ENCODE measurements at regions not wholly inside any gene's neighbourhood (a gene's known extent, or its start where the extent isn't known, plus 50 kb on each side); places are given as distances from the start of the nearest gene placed in this dataset.
"Not testable (repeated sequence)": the region's sequence is repeated elsewhere in the genome, so short reads cannot be mapped to it uniquely, and the experiment has no call there.

- H3K27me3 ChIP-seq (ENCODE audit: control insufficient read depth in 1 of 2, insufficient read depth in 2 of 2, low read length in 2 of 2); H3K4me3 Mint-ChIP-seq; intact Hi-C loops (cut with DNase I, micrococcal nuclease); CTCF ChIA-PET; H3K27ac Mint-ChIP-seq; POLR2A ChIA-PET; H3K36me3 Mint-ChIP-seq (ENCODE audit: low read depth); DNase-seq; H3K4me1 Mint-ChIP-seq (ENCODE audit: low read depth); H3K4me1 ChIP-seq (ENCODE audit: insufficient read depth, low read length); H3K27ac ChIP-seq (ENCODE audit: low read depth in 1 of 2, low read length in 2 of 2); H3K36me3 ChIP-seq (ENCODE audit: insufficient read depth, low read length); ATAC-seq (ENCODE audit: poor library complexity); H3K4me3 ChIP-seq (ENCODE audit: low read length): not testable (repeated sequence)
- peaks cover 21% of the 10 kb centered on the region for H3K27me3 Mint-ChIP-seq
- H3K9me3 ChIP-seq (ENCODE audit: control insufficient read depth in 1 of 2, insufficient read depth in 1 of 2, low read length in 2 of 2): peaks cover 0 to 12% of the 10 kb centered on the region in 2 experiments
- peaks cover 13% of the 10 kb centered on the region for H3K9me3 Mint-ChIP-seq
Observed at GRCh38 chr21:9004815-9005518, 1516.4 kb upstream of the TPTE start.

- H3K36me3 Mint-ChIP-seq (ENCODE audit: low read depth); H3K4me1 ChIP-seq (ENCODE audit: insufficient read depth, low read length); CTCF ChIA-PET; POLR2A ChIA-PET; H3K36me3 ChIP-seq (ENCODE audit: insufficient read depth, low read length); intact Hi-C loops (cut with DNase I, micrococcal nuclease); H3K4me3 ChIP-seq (ENCODE audit: low read length); ATAC-seq (ENCODE audit: poor library complexity); H3K4me1 Mint-ChIP-seq (ENCODE audit: low read depth); H3K27ac Mint-ChIP-seq; H3K9me3 Mint-ChIP-seq; H3K27me3 ChIP-seq (ENCODE audit: control insufficient read depth in 1 of 2, insufficient read depth in 2 of 2, low read length in 2 of 2); DNase-seq; H3K27ac ChIP-seq (ENCODE audit: low read depth in 1 of 2, low read length in 2 of 2); H3K4me3 Mint-ChIP-seq: not testable (repeated sequence)
- peaks cover 0 to 12% of the 10 kb centered on the region in 2 experiments for H3K9me3 ChIP-seq (ENCODE audit: control insufficient read depth in 1 of 2, insufficient read depth in 1 of 2, low read length in 2 of 2)
- H3K27me3 Mint-ChIP-seq: peaks cover 21% of the 10 kb centered on the region
Observed at GRCh38 chr21:9005671-9006070, 1515.7 kb upstream of the TPTE start.

DNA sequence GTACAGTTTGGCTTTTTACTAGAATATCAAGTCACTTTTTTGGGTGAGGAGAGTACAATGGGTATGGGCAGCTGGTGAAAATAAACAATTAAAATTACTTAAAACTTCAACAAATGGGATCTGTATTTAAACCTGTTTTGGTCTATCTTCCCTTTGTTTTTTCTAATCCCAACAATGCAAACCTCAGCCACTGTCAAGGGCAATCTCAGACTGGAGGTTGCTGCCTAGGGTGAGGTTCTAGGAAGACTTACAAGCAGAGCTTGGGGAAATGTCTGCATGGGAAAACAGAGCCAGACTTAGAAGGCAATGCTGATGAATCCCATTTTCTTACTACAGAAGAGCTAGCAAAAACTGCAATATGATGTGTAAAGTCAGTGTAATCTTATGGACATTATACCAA, 1515.3 kb upstream of the TPTE start:
- H3K4me3 Mint-ChIP-seq; H3K27ac ChIP-seq (ENCODE audit: low read depth in 1 of 2, low read length in 2 of 2); intact Hi-C loops (cut with DNase I, micrococcal nuclease); H3K27me3 ChIP-seq (ENCODE audit: control insufficient read depth in 1 of 2, insufficient read depth in 2 of 2, low read length in 2 of 2); H3K36me3 Mint-ChIP-seq (ENCODE audit: low read depth); CTCF ChIA-PET; H3K4me3 ChIP-seq (ENCODE audit: low read length); H3K9me3 Mint-ChIP-seq; ATAC-seq (ENCODE audit: poor library complexity); H3K4me1 Mint-ChIP-seq (ENCODE audit: low read depth); H3K4me1 ChIP-seq (ENCODE audit: insufficient read depth, low read length); H3K36me3 ChIP-seq (ENCODE audit: insufficient read depth, low read length); H3K27ac Mint-ChIP-seq; DNase-seq; POLR2A ChIA-PET: not testable (repeated sequence)
- peaks cover 25% of the 10 kb centered on the region for H3K27me3 Mint-ChIP-seq
- H3K9me3 ChIP-seq (ENCODE audit: control insufficient read depth in 1 of 2, insufficient read depth in 1 of 2, low read length in 2 of 2): peaks cover 0 to 12% of the 10 kb centered on the region in 2 experiments

GRCh38 chr21:9006553-9007323, 1514.6 kb upstream of the TPTE start:
- intact Hi-C loops (cut with DNase I, micrococcal nuclease); H3K4me1 ChIP-seq (ENCODE audit: insufficient read depth, low read length); H3K9me3 Mint-ChIP-seq; H3K4me1 Mint-ChIP-seq (ENCODE audit: low read depth); H3K27ac ChIP-seq (ENCODE audit: low read depth in 1 of 2, low read length in 2 of 2); H3K27ac Mint-ChIP-seq; H3K27me3 ChIP-seq (ENCODE audit: control insufficient read depth in 1 of 2, insufficient read depth in 2 of 2, low read length in 2 of 2); H3K4me3 ChIP-seq (ENCODE audit: low read length); POLR2A ChIA-PET; CTCF ChIA-PET; DNase-seq; H3K4me3 Mint-ChIP-seq; ATAC-seq (ENCODE audit: poor library complexity); H3K36me3 Mint-ChIP-seq (ENCODE audit: low read depth); H3K36me3 ChIP-seq (ENCODE audit: insufficient read depth, low read length): not testable (repeated sequence)
- peaks cover 0 to 12% of the 10 kb centered on the region in 2 experiments for H3K9me3 ChIP-seq (ENCODE audit: control insufficient read depth in 1 of 2, insufficient read depth in 1 of 2, low read length in 2 of 2)
- peaks cover 25% of the 10 kb centered on the region for H3K27me3 Mint-ChIP-seq

DNA sequence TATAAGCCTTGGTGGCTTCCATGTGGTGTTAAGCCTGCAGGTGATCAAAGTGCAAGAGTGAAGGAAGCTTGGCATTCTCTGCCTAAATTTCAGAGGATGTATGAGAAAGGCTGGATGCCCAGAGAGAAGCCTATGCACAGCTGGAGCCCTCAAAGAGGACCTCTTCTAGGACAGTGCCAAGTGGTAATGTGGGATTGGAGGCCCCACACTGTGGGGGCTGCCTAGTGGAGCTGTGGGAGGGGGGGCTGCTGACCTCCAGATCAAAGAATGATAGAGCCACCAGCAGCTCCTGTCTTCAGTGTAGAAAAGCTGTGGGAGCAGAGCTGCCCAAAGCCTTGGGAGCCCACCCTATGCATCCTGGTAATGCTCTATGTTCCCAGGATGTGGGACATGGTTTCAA, 1512.7 kb upstream of the TPTE start:
- Histone ChIP-seq H3K27me3 (ENCODE audit: control insufficient read depth in 1 of 2, insufficient read depth in 2 of 2, low read length in 2 of 2) (peaks cover 0 to 8% of the 10 kb centered on the region in 2 experiments), H3K4me1 (ENCODE audit: insufficient read depth, low read length) (no peaks in the 10 kb centered on the region), H3K9me3 (ENCODE audit: control insufficient read depth in 1 of 2, insufficient read depth in 1 of 2, low read length in 2 of 2) (peaks cover 0 to 7% of the 10 kb centered on the region in 2 experiments), H3K27ac (ENCODE audit: low read depth in 1 of 2, low read length in 2 of 2) (no peak overlapping the region), H3K36me3 (ENCODE audit: insufficient read depth, low read length) (no peaks in the 10 kb centered on the region), H3K4me3 (ENCODE audit: low read length) (no peak overlapping the region)
- H3K9me3 Mint-ChIP-seq: peaks cover 8% of the 10 kb centered on the region
- ATAC-seq (ENCODE audit: poor library complexity) (no peak), DNase-seq (no peak)
- H3K4me3 Mint-ChIP-seq: no peak overlapping the region
- H3K4me1 Mint-ChIP-seq (ENCODE audit: low read depth): no peaks in the 10 kb centered on the region
- CTCF ChIA-PET: no interaction called here
- H3K27ac Mint-ChIP-seq: no peak overlapping the region
- POLR2A ChIA-PET: no interaction called here
- intact Hi-C loops (cut with DNase I, micrococcal nuclease): no loop called here
- no peaks in the 10 kb centered on the region for H3K36me3 Mint-ChIP-seq (ENCODE audit: low read depth)
- TF ChIP-seq CTCF (IDR thresholded peaks at IDR 0.05): no peak
- H3K27me3 Mint-ChIP-seq: peaks cover 39% of the 10 kb centered on the region

DNA sequence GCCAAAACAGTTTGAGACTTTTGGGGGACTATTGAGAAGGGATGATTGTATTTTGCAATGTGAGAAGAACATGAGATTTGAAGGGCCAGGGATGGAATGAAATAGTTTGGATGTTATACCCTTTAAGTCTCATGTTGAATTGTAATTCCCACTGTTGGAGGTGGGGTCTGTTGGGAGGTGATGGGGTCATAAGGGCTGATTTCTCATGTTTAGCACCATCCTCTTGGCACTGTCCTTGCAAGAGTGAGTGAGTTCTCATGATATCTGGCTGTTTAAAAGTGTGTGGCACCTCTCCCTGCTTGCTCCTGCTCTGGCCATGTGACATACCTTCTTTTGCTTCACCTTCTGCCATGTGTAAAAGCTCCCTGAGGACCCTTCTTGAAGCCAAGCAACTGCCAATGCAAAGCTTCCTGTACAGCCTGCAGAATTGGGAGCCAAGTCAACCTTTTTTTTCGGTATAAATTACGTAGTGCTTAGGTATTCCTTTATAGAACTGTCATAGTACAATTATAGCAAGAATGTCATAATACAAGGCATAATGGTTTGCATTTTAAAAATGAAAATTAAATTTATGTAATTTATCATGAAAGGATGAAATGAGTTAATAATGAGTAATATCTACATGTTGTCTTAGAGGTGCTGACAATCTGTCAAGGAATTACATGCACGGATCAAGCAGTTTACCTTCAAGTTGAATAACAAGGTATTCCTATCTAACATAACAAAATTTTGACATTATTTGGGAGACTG, 1511.9 kb upstream of the TPTE start:
- CTCF ChIA-PET: not testable (repeated sequence)

More for the DNA sequence above, 1511.9 kb upstream of the TPTE start:
- H3K36me3 Mint-ChIP-seq (ENCODE audit: low read depth); H3K27me3 ChIP-seq (ENCODE audit: control insufficient read depth in 1 of 2, insufficient read depth in 2 of 2, low read length in 2 of 2); H3K27ac Mint-ChIP-seq; POLR2A ChIA-PET; H3K4me1 Mint-ChIP-seq (ENCODE audit: low read depth); H3K4me3 Mint-ChIP-seq; H3K9me3 Mint-ChIP-seq; H3K4me1 ChIP-seq (ENCODE audit: insufficient read depth, low read length); H3K27ac ChIP-seq (ENCODE audit: low read depth in 1 of 2, low read length in 2 of 2); H3K9me3 ChIP-seq (ENCODE audit: control insufficient read depth in 1 of 2, insufficient read depth in 1 of 2, low read length in 2 of 2); DNase-seq; H3K36me3 ChIP-seq (ENCODE audit: insufficient read depth, low read length); intact Hi-C loops (cut with DNase I, micrococcal nuclease); ATAC-seq (ENCODE audit: poor library complexity); H3K4me3 ChIP-seq (ENCODE audit: low read length): not testable (repeated sequence)
- peaks cover 37% of the 10 kb centered on the region for H3K27me3 Mint-ChIP-seq
